Nephron (organoid): ENCODE measurements at regions not wholly inside any gene's neighbourhood (a gene's known extent, or its start where the extent isn't known, plus 50 kb on each side); places are given as distances from the start of the nearest gene placed in this dataset.
"Not testable (repeated sequence)": the region's sequence is repeated elsewhere in the genome, so short reads cannot be mapped to it uniquely, and the experiment has no call there.

Experiments
- H3K27ac Mint-ChIP-seq, 3 experiments: 2 replicates each; pipeline ENCODE4 v1.8.0; 2020; ENCODE audit warnings: mixed read lengths in 3 of 3, mild to moderate bottlenecking in 2 of 3, moderate library complexity in 1 of 3
- H3K27me3 Mint-ChIP-seq: 2 replicates; pipeline ENCODE4 v1.8.0; 2021; ENCODE audit warnings: low read depth, mild to moderate bottlenecking, moderate library complexity, mixed read lengths
- H3K36me3 Mint-ChIP-seq: 2 replicates; pipeline ENCODE4 v1.8.0; 2020; ENCODE audit warnings: low read depth, mixed read lengths
- H3K4me1 Mint-ChIP-seq: 2 replicates; pipeline ENCODE4 v1.8.0; 2020; ENCODE audit warnings: mixed read lengths
- H3K4me3 Mint-ChIP-seq, 3 experiments: 2 replicates each; pipeline ENCODE4 v1.8.0; 2020; ENCODE audit warnings: mild to moderate bottlenecking in 3 of 3, mixed read lengths in 3 of 3, moderate library complexity in 2 of 3
- H3K9me3 Mint-ChIP-seq: 2 replicates; pipeline ENCODE4 v1.8.0; 2020; ENCODE audit warnings: mixed read lengths
- TF ChIP-seq, protein P1 (sequence below), 3 experiments: fragments of 200-600 bp; sonication (generic); IDR thresholded peaks; one replicate each; pipeline ENCODE4 v1.5.0; 2021; ENCODE audit warnings: antibody characterized with exemption in 3 of 3; ENCODE audit not compliant: unreplicated experiment in 3 of 3

DNA sequence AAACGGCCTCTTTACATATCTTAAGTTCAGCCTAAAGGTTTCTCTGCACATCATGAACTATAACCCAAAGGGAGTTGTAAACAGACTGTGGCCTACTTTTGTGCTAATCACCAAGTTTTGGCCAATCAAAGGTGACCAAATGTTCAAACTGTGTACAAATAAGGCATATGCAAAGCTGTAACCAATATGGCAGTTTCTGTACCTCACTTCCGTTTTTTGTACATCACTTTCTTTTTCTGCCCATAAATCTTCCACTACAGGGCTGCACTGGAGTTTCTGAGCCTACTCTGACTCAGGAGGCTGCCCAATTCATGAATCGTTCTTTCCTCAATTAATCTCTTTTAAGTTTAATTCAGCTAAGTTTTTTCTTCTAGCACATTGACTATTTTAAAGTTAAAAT lies 318.7 kb downstream of the SLC7A11 start:
- Mint-ChIP-seq H3K9me3 (peaks cover 8% of the 10 kb centered on the region), H3K36me3 (no peaks in the 10 kb centered on the region), H3K27me3 (no peaks in the 10 kb centered on the region), H3K27ac (peak overlapping the region in 1 of 3 experiments; percentile 4), H3K4me1 (no peaks in the 10 kb centered on the region), H3K4me3 (no peak overlapping the region)
- TF ChIP-seq, protein P1, sequence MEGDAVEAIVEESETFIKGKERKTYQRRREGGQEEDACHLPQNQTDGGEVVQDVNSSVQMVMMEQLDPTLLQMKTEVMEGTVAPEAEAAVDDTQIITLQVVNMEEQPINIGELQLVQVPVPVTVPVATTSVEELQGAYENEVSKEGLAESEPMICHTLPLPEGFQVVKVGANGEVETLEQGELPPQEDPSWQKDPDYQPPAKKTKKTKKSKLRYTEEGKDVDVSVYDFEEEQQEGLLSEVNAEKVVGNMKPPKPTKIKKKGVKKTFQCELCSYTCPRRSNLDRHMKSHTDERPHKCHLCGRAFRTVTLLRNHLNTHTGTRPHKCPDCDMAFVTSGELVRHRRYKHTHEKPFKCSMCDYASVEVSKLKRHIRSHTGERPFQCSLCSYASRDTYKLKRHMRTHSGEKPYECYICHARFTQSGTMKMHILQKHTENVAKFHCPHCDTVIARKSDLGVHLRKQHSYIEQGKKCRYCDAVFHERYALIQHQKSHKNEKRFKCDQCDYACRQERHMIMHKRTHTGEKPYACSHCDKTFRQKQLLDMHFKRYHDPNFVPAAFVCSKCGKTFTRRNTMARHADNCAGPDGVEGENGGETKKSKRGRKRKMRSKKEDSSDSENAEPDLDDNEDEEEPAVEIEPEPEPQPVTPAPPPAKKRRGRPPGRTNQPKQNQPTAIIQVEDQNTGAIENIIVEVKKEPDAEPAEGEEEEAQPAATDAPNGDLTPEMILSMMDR (IDR thresholded peaks at IDR 0.05; ENCODE audit: unreplicated experiment in 3 of 3): no peak

DNA sequence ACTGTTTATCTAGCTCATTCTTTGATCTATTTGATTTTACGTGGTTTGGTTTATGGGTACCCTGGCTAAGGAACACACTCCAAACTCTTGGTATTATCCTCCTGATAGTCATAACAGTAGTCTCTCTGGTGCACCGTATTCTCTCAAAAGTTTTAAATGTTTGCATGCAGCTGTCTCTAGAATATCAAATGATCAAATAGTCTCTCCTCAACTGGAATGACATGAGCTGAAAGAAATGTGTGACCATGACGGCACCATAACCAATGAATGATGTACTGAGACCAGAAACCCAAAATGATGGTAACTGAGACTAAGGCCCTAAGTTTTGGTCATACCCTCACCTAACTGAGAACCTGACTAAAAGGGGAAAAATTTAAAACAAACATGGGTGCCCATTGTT lies 319.4 kb downstream of the SLC7A11 start:
- Mint-ChIP-seq H3K9me3 (peaks cover 8% of the 10 kb centered on the region), H3K27me3 (no peaks in the 10 kb centered on the region), H3K4me1 (no peaks in the 10 kb centered on the region), H3K36me3 (no peaks in the 10 kb centered on the region), H3K4me3 (no peak overlapping the region), H3K27ac (peak overlapping the region in 2 of 3 experiments; percentile 45 to 63)
- TF ChIP-seq, protein P1 (IDR thresholded peaks at IDR 0.05; ENCODE audit: unreplicated experiment in 3 of 3): no peak

DNA sequence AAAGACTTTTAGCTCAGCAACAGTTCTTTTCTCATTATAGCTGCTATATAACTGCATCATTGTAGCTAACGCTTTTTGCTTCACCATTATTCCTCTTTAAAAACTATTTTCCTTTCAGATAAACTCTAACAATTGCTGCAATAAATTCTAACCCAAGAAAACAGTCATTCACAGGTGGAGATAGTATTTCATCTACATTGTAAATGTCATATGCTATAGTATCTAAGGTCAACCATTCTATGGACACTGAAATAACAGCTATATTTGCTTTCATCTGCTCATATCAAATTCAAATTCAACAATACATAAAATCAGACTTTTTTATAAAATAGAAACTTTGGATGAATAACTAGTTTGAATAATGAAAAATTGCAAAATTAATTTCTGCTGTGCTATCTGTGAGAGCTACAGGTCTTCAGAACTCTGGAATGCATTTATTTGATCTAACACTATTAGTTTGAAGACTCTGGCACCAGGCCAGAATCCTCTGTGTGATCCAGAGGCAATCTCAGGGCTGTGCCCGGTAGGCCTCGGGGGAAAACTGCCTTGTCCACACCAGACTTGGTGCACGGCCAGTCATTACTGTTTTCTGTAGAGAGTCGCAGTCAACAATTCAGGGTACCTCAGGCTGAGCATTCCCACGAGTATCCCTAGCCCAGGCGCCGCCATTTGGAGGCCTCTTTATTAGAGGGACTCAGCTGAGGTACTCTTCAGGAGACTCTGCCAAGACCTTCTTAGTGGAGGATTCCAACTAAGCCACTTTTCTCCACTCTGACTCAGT lies 332.4 kb downstream of the SLC7A11 start:
- H3K27me3 Mint-ChIP-seq: no peaks in the 10 kb centered on the region
- peaks cover 8% of the 10 kb centered on the region for H3K4me1 Mint-ChIP-seq
- H3K9me3 Mint-ChIP-seq: peaks cover 6% of the 10 kb centered on the region
- no peak overlapping the region for H3K4me3 Mint-ChIP-seq
- H3K27ac Mint-ChIP-seq: peak overlapping the region in 1 of 3 experiments; percentile 62
- H3K36me3 Mint-ChIP-seq: no peaks in the 10 kb centered on the region
- TF ChIP-seq, protein P1 (IDR thresholded peaks at IDR 0.05; ENCODE audit: unreplicated experiment in 3 of 3): no peak

DNA sequence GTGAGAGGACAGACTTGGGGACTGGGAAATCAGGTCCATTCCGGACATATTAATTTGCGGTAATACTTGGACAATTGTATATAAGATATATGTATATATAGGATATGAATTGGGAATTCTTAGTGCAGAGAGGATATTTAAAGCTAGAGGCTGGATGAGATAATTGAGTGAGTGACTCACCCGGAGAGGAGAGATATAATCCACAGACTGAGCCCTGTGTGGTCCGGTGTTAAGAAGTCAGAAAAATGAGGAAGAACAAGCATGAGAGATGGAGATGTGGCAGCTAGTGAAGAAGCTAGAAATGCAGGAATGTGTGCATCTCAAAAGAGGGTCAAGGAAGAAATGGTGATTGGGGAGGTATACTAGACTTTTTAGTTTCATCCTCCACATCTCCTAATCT lies 336.2 kb downstream of the SLC7A11 start:
- TF ChIP-seq, protein P1 (IDR thresholded peaks at IDR 0.05; ENCODE audit: unreplicated experiment in 3 of 3): no peak
- no peak overlapping the region for H3K27ac Mint-ChIP-seq
- no peaks in the 10 kb centered on the region for H3K27me3 Mint-ChIP-seq
- H3K4me1 Mint-ChIP-seq: peaks cover 8% of the 10 kb centered on the region
- no peaks in the 10 kb centered on the region for H3K36me3 Mint-ChIP-seq
- H3K9me3 Mint-ChIP-seq: no peaks in the 10 kb centered on the region
- H3K4me3 Mint-ChIP-seq: no peak overlapping the region

DNA sequence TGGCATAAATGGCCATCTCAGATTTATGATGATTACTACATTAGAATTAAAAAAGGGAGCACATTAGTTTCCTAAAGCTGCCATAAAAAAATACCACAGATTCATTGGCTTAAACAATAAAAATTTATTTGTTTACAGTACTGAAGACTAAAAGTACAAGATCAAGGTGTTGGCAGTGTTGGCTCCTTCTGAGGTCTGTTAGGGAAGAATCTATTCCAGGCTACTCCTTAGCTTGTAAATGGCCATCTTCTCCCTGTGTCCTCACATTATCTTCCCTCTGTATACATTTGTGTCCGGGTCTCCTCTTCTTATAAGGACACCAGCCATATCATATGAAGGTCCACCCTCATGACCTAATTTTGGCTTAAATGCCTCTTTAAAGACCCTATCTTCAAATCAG lies 341.0 kb downstream of the SLC7A11 start:
- TF ChIP-seq, protein P1 (IDR thresholded peaks at IDR 0.05; ENCODE audit: unreplicated experiment in 3 of 3): no peak
- H3K4me3 Mint-ChIP-seq: no peak overlapping the region
- no peaks in the 10 kb centered on the region for H3K9me3 Mint-ChIP-seq
- H3K27ac Mint-ChIP-seq: no peak overlapping the region
- no peaks in the 10 kb centered on the region for H3K27me3 Mint-ChIP-seq
- no peaks in the 10 kb centered on the region for H3K36me3 Mint-ChIP-seq
- H3K4me1 Mint-ChIP-seq: no peaks in the 10 kb centered on the region

DNA sequence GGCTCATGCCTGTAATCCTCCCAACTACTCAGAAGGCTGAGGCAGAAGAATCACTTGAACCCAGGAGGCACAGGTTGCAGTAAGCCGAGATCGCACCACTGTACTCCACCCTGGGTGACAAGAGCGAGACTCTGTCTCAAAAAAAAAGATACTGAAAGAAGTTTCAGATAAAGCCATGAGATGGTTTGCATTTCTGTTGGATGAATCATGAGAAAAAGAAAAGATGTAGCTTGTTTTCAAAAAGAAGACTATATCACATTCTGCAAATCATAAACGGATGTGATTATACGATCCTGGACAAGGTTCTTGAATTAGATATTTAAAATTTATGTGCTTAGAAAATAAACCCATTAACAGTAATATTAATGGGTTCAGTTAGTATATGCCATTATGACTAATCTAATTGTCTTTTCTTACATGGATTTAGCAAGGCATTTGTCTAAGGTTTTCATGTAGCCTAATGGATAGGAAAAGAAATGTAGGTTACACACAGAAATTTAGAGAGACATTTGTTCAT lies 345.9 kb downstream of the SLC7A11 start:
- H3K4me3 Mint-ChIP-seq: no peak overlapping the region
- TF ChIP-seq, protein P1 (IDR thresholded peaks at IDR 0.05; ENCODE audit: unreplicated experiment in 3 of 3): no peak
- H3K9me3 Mint-ChIP-seq: peaks cover 7% of the 10 kb centered on the region
- no peaks in the 10 kb centered on the region for H3K27me3 Mint-ChIP-seq
- no peaks in the 10 kb centered on the region for H3K4me1 Mint-ChIP-seq
- no peaks in the 10 kb centered on the region for H3K36me3 Mint-ChIP-seq
- no peak overlapping the region for H3K27ac Mint-ChIP-seq

DNA sequence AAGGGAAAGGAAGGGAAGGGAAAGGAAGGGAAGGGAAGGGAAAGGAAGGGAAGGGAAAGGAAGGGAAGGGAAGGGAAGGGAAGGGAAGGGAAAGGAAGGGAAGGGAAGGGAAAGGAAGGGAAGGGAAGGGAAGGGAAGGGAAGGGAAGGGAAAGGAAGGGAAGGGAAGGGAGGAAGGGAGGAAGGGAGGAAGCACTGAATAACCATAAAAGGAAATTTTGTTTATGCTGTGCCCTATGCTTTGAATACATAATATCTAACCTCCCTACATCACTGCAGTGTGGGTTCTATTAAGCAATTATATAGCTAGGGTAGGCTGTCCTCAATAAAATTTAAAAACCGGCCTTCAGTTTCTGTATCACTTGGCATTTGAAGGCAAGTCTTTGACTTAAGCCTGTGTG lies 346.6 kb downstream of the SLC7A11 start:
- H3K4me3 Mint-ChIP-seq, H3K9me3 Mint-ChIP-seq, H3K27me3 Mint-ChIP-seq, H3K4me1 Mint-ChIP-seq, H3K36me3 Mint-ChIP-seq, H3K27ac Mint-ChIP-seq: not testable (repeated sequence)
